LNCAP (cell line): ENCODE measurements at regions not wholly inside any gene's neighbourhood (a gene's known extent, or its start where the extent isn't known, plus 50 kb on each side); places are given as distances from the start of the nearest gene placed in this dataset.

Experiments
- TF ChIP-seq, protein P1 (sequence below): fragments of 450-650 bp; IDR thresholded peaks from 2 replicates; pipeline ENCODE4 v1.5.1; 2017; ENCODE audit warnings: mild to moderate bottlenecking

DNA sequence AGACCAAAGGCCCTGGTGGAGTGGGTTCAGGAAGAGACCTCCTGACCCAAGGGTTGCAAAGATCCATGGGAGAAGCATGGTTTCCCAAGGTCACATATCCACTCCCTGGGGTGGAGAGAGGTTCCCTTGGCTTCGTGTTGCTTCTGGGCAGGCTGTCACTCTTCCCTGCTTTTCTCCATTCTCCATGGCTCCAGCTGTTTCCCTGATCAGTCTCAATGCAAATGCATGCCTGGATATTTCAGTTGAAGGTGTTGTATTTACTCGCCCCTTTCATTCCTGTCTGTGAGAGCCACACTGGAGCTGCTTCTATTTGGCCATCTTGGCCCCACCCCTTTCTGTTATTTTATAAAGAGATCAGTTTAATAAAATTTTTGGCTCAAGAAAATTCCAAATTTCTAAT is 95.0 kb upstream of the PLSCR4 start:
- TF ChIP-seq, protein P1, sequence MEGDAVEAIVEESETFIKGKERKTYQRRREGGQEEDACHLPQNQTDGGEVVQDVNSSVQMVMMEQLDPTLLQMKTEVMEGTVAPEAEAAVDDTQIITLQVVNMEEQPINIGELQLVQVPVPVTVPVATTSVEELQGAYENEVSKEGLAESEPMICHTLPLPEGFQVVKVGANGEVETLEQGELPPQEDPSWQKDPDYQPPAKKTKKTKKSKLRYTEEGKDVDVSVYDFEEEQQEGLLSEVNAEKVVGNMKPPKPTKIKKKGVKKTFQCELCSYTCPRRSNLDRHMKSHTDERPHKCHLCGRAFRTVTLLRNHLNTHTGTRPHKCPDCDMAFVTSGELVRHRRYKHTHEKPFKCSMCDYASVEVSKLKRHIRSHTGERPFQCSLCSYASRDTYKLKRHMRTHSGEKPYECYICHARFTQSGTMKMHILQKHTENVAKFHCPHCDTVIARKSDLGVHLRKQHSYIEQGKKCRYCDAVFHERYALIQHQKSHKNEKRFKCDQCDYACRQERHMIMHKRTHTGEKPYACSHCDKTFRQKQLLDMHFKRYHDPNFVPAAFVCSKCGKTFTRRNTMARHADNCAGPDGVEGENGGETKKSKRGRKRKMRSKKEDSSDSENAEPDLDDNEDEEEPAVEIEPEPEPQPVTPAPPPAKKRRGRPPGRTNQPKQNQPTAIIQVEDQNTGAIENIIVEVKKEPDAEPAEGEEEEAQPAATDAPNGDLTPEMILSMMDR, result no peak

DNA sequence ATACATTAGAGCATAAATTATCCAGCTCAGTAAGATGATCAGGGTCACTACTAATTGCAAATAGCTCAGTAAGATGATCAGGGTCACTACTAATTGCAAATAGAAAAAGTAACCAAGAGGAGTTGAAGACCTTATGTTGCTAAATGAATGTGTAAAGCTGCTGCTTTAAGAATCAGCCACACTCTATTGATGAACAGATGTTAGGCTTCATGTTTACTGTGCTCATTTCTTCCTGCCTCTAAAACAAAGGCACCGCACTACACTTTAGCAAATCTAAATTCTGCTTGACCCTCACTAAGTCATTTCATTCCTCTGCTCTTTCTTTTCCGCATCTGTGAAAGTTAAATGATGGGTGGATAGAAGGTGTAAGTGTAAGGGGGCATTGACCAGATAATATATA is 92.6 kb upstream of the PLSCR4 start:
- TF ChIP-seq, protein P1, result no peak

- TF ChIP-seq, protein P1, result no peak
These were observed 92.1 kb upstream of the PLSCR4 start for GRCh38 chr3:146342989-146343388.

- TF ChIP-seq, protein P1, result no peak
These were observed 88.4 kb upstream of the PLSCR4 start for GRCh38 chr3:146339349-146339748.

- TF ChIP-seq, protein P1, result no peak
These were observed 87.1 kb upstream of the PLSCR4 start for GRCh38 chr3:146337991-146338390.

DNA sequence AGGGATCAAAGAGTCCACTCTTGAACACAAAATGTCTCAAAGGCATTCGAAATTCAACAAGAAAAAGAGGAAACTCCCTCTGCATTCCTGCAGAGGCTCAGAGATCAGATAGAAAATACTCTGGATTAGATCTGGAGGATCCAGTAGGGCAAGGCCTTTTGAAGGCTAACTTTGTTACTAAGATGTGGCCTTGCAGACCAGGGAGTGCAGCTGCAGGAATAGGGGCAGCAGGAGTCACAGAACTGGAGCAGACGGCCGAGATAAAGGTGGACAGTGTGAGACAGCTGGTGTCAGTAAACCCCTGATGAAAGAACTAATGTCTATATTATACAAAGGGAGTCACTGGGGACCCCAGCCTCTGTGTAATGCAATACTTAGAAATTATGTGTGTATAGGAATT is 84.5 kb upstream of the PLSCR4 start:
- TF ChIP-seq, protein P1, result no peak

DNA sequence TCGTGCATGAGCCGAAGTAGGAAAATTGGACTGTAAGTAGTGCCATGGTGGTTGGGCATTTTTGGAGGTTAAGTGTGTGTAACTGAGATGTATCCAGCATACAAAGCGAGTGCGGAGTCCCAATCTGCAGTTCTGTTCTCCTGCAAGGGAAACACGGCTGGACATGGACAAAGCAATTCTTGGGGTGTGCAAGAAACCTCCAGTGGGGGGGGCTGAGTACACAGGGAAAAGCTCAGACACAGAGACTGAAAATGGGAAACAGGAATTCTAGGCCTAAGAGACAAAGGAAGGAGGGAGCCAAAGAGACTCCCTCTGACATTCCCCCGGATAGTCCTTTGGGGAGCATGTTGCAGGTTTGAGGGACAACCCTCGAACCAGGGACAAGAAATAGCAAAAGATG is 83.2 kb upstream of the PLSCR4 start:
- TF ChIP-seq, protein P1, result no peak

DNA sequence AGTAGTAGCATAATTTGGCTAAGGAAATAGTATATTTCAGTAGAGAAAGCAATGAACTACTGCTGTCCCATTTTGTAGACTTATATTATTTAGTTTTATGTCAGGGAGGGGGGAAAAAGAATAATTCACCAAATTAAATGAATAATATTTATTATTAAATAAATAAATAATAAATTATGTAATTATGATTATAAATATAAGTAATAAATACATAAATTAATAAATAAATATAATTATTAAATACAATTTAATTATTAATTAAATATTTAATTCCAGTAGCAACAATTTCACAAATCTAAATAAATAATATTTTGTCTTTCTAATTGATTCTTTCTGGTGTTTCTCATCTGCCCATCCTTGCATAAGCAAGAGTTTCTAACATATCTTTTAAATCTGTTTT is 81.1 kb upstream of the PLSCR4 start:
- TF ChIP-seq, protein P1, result no peak
